Heart left ventricle (tissue), 16 donors: ENCODE measurements at regions not wholly inside any gene's neighbourhood (a gene's known extent, or its start where the extent isn't known, plus 50 kb on each side); places are given as distances from the start of the nearest gene placed in this dataset.

Source experiments
- ATAC-seq, 4 donors: fragments of 200-7000 bp; cut with Tn5 transposase; one replicate each; pipeline ENCODE4 v1.9.1; 2020 to 2022; ENCODE audit warnings: moderate library complexity in 4 of 4, mild to moderate bottlenecking in 3 of 4, moderate number of reproducible peaks in 1 of 4
- DNase-seq, 5 donors: peaks; one replicate each; pipeline ENCODE4 v3.0.0-alpha.2; 2020
- H3K27ac ChIP-seq, 12 donors: fragments of 200-600 bp; sonication (generic) in 4 of 12; one replicate each; pipeline versions ENCODE4 v1.5.0 to v1.8.0; 2016 to 2022; ENCODE audit warnings: mild to moderate bottlenecking in 2 of 12
- H3K27me3 ChIP-seq, 9 donors: fragments of 200-600 bp; sonication (generic) in 2 of 9; one replicate each; pipeline versions ENCODE4 v1.5.1 to v1.8.0; 2016 to 2022; ENCODE audit warnings: mild to moderate bottlenecking in 3 of 9
- H3K36me3 ChIP-seq, 9 donors: fragments of 200-600 bp; sonication (generic) in 2 of 9; one replicate each; pipeline versions ENCODE4 v1.5.0 to v1.8.0; 2018 to 2022; ENCODE audit warnings: mild to moderate bottlenecking in 2 of 9
- H3K4me1 ChIP-seq, 12 donors: fragments of 200-600 bp; sonication (generic) in 4 of 12; one replicate each; pipeline versions ENCODE4 v1.5.0 to v1.8.0; 2016 to 2022; ENCODE audit warnings: mild to moderate bottlenecking in 3 of 12
- H3K4me3 ChIP-seq, 12 donors: fragments of 200-600 bp; sonication (generic) in 4 of 12; one replicate each; pipeline versions ENCODE4 v1.5.0 to v1.8.0; 2017 to 2022; ENCODE audit warnings: mild to moderate bottlenecking in 9 of 12, moderate library complexity in 4 of 12
- H3K9me3 ChIP-seq, 12 donors: fragments of 200-600 bp; sonication (generic) in 4 of 12; one replicate each; pipeline versions ENCODE4 v1.5.0 to v1.8.0; 2016 to 2022; ENCODE audit warnings: mild to moderate bottlenecking in 1 of 12
- CTCF ChIP-seq, 12 donors: fragments of 200-600 bp; sonication (generic) in 4 of 12; IDR thresholded peaks; one replicate each; pipeline versions ENCODE4 v1.5.0 to v1.8.0; 2018 to 2022; ENCODE audit warnings: antibody characterized with exemption in 12 of 12, mild to moderate bottlenecking in 5 of 12
- POLR2A ChIP-seq, 2 donors: fragments of 450-650 bp; IDR thresholded peaks; one replicate each; pipeline ENCODE4 v1.6.1; 2017; ENCODE audit warnings: antibody characterized with exemption in 2 of 2, mild to moderate bottlenecking in 2 of 2, moderate library complexity in 2 of 2
- WGBS, 4 donors: extraction: QIAGEN DNeasy Blood & Tissue Kit in 2 of 4; methylation state at CpG; one replicate each; pipeline versions ENCODE4 v1.1.5 to v1.1.7; 2013 to 2018; 5-methylcytosine and 5-hydroxymethylcytosine counted together
- intact Hi-C, 10 donors: fragments of 100-400 bp; cut with DNase I; formaldehyde crosslinking; loops; one replicate each; pipeline versions ENCODE4 v1.11.1 to v1.14.2; 2022
- donor health status: ischemic (EF 13 %, LVEDD 7.1; RV severe dilation, severe dysfunction).
- donor health status: healthy with polysubstance abuse.
- donor health status: DM: no; HTN: yes; CAD: no.
- donor health status: DM: no; HTN: no; CAD: no.
- donor health status: ischemic (EF 25% LVEDD 6.9; RV normal size, moderate dysfunction).
- donor health status: ischemic (EF 25% LVEDD 5.7; RV mildly dilated, moderate dysfunction).
- donor health status: healthy.
- donor health status: DM: yes; HTN: yes; CAD: no.
- donor health status: ischemic (EF 35%, LVEDD 5.7; RV mildly dilated, moderate dysfunction).
- donor health status: nonischemic (EF 11% LVEDD 7.7; RV severe dilation, severe dysfunction).
- donor health status: DM: yes; HTN: yes; CAD: no.
- donor health status: PGD.
- donor health status: ischemic (EF 29% LVEDD 5.4; RV normal size, mild dysfunction).
- donor health status: nonischemic (EF 23%, LVEDD 6.1; RV moderate dilation, normal function).

- Histone ChIP-seq H3K36me3 (no peaks in the 10 kb centered on the region), H3K27me3 (no peaks in the 10 kb centered on the region), H3K4me3 (no peak overlapping the region), H3K9me3 (no peaks in the 10 kb centered on the region), H3K27ac (no peak overlapping the region), H3K4me1 (no peaks in the 10 kb centered on the region)
- intact Hi-C loops = no loop called here
- TF ChIP-seq POLR2A (IDR thresholded peaks at IDR 0.05) (no peak), CTCF (IDR thresholded peaks at IDR 0.05) (no peak)
- DNase-seq (no peak), ATAC-seq (no peak)
- WGBS, 4 donors = 0 to 46% (median 1%) methylated on average over 1 of the region's 1 CpG
Measured at GRCh38 chr6:115612216-115612615, 448.5 kb downstream of the FRK start.

GRCh38 chr6:115610696-115611095 lies 450.0 kb downstream of the FRK start:
- ATAC-seq (no peak), DNase-seq (no peak)
- TF ChIP-seq CTCF (IDR thresholded peaks at IDR 0.05) (no peak), POLR2A (IDR thresholded peaks at IDR 0.05) (no peak)
- 46 to 61% (median 52%) methylated on average over 5 of the region's 5 CpGs for WGBS, 4 donors
- Histone ChIP-seq H3K4me1 (no peaks in the 10 kb centered on the region), H3K27ac (no peak overlapping the region), H3K9me3 (no peaks in the 10 kb centered on the region), H3K4me3 (no peak overlapping the region), H3K27me3 (no peaks in the 10 kb centered on the region), H3K36me3 (no peaks in the 10 kb centered on the region)
- intact Hi-C loops = no loop called here

- Histone ChIP-seq H3K36me3 (no peaks in the 10 kb centered on the region), H3K27me3 (no peaks in the 10 kb centered on the region), H3K27ac (no peak overlapping the region), H3K4me1 (no peaks in the 10 kb centered on the region), H3K4me3 (no peak overlapping the region), H3K9me3 (no peaks in the 10 kb centered on the region)
- ATAC-seq = no peak
- no peak for TF ChIP-seq POLR2A (IDR thresholded peaks at IDR 0.05)
- no peak for TF ChIP-seq CTCF (IDR thresholded peaks at IDR 0.05)
- no peak for DNase-seq
- 80 to 85% (median 84%) methylated on average over 4 of the region's 4 CpGs for WGBS, 4 donors
- intact Hi-C loops = no loop called here
Measured at GRCh38 chr6:115609111-115609510, 451.6 kb downstream of the FRK start.

- 74 to 86% (median 79%) methylated on average over 3 of the region's 3 CpGs for WGBS, 4 donors
- H3K9me3 ChIP-seq = peaks cover 0 to 10% (median 0%) of the 10 kb centered on the region in 12 donors
- intact Hi-C loops = no loop called here
- TF ChIP-seq CTCF (IDR thresholded peaks at IDR 0.05) (no peak), POLR2A (IDR thresholded peaks at IDR 0.05) (no peak)
- no peaks in the 10 kb centered on the region for H3K27me3 ChIP-seq
- H3K27ac ChIP-seq = no peak overlapping the region
- H3K4me3 ChIP-seq = no peak overlapping the region
- H3K36me3 ChIP-seq = no peaks in the 10 kb centered on the region
- ATAC-seq = no peak
- H3K4me1 ChIP-seq = no peaks in the 10 kb centered on the region
- DNase-seq = no peak
Measured at GRCh38 chr6:115602466-115602865, 458.2 kb downstream of the FRK start.
